ENCODE measurements at regions not wholly inside any gene's neighbourhood (a gene's known extent, or its start where the extent isn't known, plus 50 kb on each side); places are given as distances from the start of the nearest gene placed in this dataset.

GRCh38 chr1:168920456-168921094 is 185.9 kb upstream of the ATP1B1 start:
- no peak for TF ChIP-seq CTCF (conservative IDR thresholded peaks at IDR 0.05; ENCODE audit: low read depth, low read length)
- no peak overlapping the region for H3K4me3 ChIP-seq (ENCODE audit: low read length)
- DNase-seq (ENCODE audit: low read depth), result no peak

GRCh38 chr1:168921629-168922028 is 184.9 kb upstream of the ATP1B1 start:
- TF ChIP-seq CTCF (conservative IDR thresholded peaks at IDR 0.05; ENCODE audit: low read depth, low read length), result no peak
- no peak overlapping the region for H3K4me3 ChIP-seq (ENCODE audit: low read length)
- DNase-seq (ENCODE audit: low read depth), result no peak

- no peak for DNase-seq (ENCODE audit: low read depth)
- TF ChIP-seq CTCF (conservative IDR thresholded peaks at IDR 0.05; ENCODE audit: low read depth, low read length), result no peak
- no peak overlapping the region for H3K4me3 ChIP-seq (ENCODE audit: low read length)
These were observed 182.9 kb upstream of the ATP1B1 start for GRCh38 chr1:168923521-168924136.

- TF ChIP-seq CTCF (conservative IDR thresholded peaks at IDR 0.05; ENCODE audit: low read depth, low read length), result no peak
- no peak overlapping the region for H3K4me3 ChIP-seq (ENCODE audit: low read length)
- DNase-seq (ENCODE audit: low read depth), result no peak
These were observed 181.5 kb upstream of the ATP1B1 start for GRCh38 chr1:168924976-168925375.

DNA sequence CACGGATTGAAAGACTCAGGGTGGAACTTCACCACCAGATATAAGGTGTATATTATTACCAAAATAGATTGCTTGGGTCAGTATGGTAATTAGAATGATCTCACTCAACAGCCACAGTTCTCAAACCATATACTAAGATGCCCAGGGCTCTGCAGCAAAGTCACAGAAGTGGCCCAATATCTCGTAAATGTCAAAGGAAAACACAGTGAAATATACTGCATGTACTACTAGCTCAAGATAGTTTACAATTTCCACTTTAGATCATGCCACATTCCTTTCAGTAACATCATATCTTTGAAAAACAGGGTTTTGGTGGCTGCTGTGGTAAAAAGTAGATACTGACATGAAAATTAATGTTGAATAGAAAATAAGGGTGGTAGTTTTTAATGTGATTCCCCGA is 180.3 kb upstream of the ATP1B1 start:
- TF ChIP-seq CTCF (conservative IDR thresholded peaks at IDR 0.05; ENCODE audit: low read depth, low read length), result no peak
- no peak for DNase-seq (ENCODE audit: low read depth)
- no peak overlapping the region for H3K4me3 ChIP-seq (ENCODE audit: low read length)

- no peak for TF ChIP-seq CTCF (conservative IDR thresholded peaks at IDR 0.05; ENCODE audit: low read depth, low read length)
- H3K4me3 ChIP-seq (ENCODE audit: low read length), result no peak overlapping the region
- DNase-seq (ENCODE audit: low read depth), result peak; percentile 27
These were observed 174.0 kb upstream of the ATP1B1 start for GRCh38 chr1:168932539-168932938.

GRCh38 chr1:168933141-168933805 is 173.2 kb upstream of the ATP1B1 start:
- DNase-seq (ENCODE audit: low read depth), result no peak
- no peak overlapping the region for H3K4me3 ChIP-seq (ENCODE audit: low read length)
- TF ChIP-seq CTCF (conservative IDR thresholded peaks at IDR 0.05; ENCODE audit: low read depth, low read length), result no peak
